OCI-LY3 (cell line): ENCODE measurements at regions not wholly inside any gene's neighbourhood (a gene's known extent, or its start where the extent isn't known, plus 50 kb on each side); places are given as distances from the start of the nearest gene placed in this dataset.

Experiments used
- H2AFZ ChIP-seq: fragments of 200-600, 300-600 bp; shearing (Covaris generic); 2 replicates; pipeline ENCODE4 v1.6.0; 2014; ENCODE audit warnings: antibody characterized with exemption, low read depth, low read length
- H3K27ac ChIP-seq: fragments of 200-600, 300-600 bp; sonication (generic); 2 replicates; pipeline ENCODE4 v1.5.1; 2014; ENCODE audit warnings: mild to moderate bottlenecking, low read length, moderate library complexity, mixed read lengths
- H3K27me3 ChIP-seq: fragments of 200-600, 300-600 bp; sonication (generic); 2 replicates; pipeline ENCODE4 v1.6.1; 2014; ENCODE audit warnings: low read depth, low read length, mixed read lengths
- H3K36me3 ChIP-seq: fragments of 200-600, 300-600 bp; sonication (generic); replicated peaks from 2 replicates; pipeline ENCODE3; 2014; ENCODE audit warnings: low read depth, low read length, mixed read lengths
- H3K4me1 ChIP-seq: fragments of 300-600, 200-600 bp; sonication (generic); 2 replicates; pipeline ENCODE4 v1.6.1; 2014; ENCODE audit warnings: low read length, mixed read lengths
- H3K4me2 ChIP-seq: fragments of 200-600, 300-600 bp; sonication (generic); 2 replicates; pipeline ENCODE4 v1.6.1; 2014; ENCODE audit warnings: low read length, mixed read lengths
- H3K4me3 ChIP-seq: fragments of 300-600, 200-600 bp; sonication (generic); 2 replicates; pipeline ENCODE4 v1.5.1; 2014; ENCODE audit warnings: antibody characterized with exemption, mild to moderate bottlenecking, low read length, moderate library complexity
- H3K79me2 ChIP-seq: fragments of 300-600, 200-600 bp; shearing (Covaris generic); 2 replicates; pipeline ENCODE4 v1.6.1; 2014; ENCODE audit warnings: mild to moderate bottlenecking, low read length, mixed read lengths
- H3K9ac ChIP-seq: fragments of 300-600, 200-600 bp; shearing (Covaris generic); 2 replicates; pipeline ENCODE4 v1.6.0; 2014; ENCODE audit warnings: mild to moderate bottlenecking, low read length, moderate library complexity
- H3K9me3 ChIP-seq: fragments of 200-600, 300-600 bp; shearing (Covaris generic); 2 replicates; pipeline ENCODE4 v1.6.1; 2014; ENCODE audit warnings: low read length, mixed read lengths; ENCODE audit not compliant: insufficient read depth
- H4K20me1 ChIP-seq: fragments of 200-600, 300-600 bp; sonication (generic); 2 replicates; pipeline ENCODE4 v1.6.1; 2016; ENCODE audit warnings: low read length, mixed read lengths; ENCODE audit not compliant: insufficient read depth
- CTCF ChIP-seq: fragments of 200-600, 300-600 bp; sonication (generic); IDR thresholded peaks from 2 replicates; pipeline ENCODE4 v1.5.1; 2014; ENCODE audit warnings: antibody characterized with exemption, low read length, low read depth
- EZH2phosphoT487 ChIP-seq: fragments of 200-600 bp; shearing (Covaris generic); IDR thresholded peaks from 2 replicates; pipeline ENCODE4 v1.6.1; 2018; ENCODE audit warnings: antibody characterized with exemption, mixed run types, low read depth

GRCh38 chr9:81776834-81777233 is 87.5 kb upstream of the TLE1 start:
- Histone ChIP-seq H3K4me2 (no peak overlapping the region), H3K36me3 (no peaks in the 10 kb centered on the region), H2AFZ (no peak overlapping the region), H3K9ac (no peak overlapping the region), H4K20me1 (no peaks in the 10 kb centered on the region), H3K4me3 (no peak overlapping the region), H3K4me1 (no peaks in the 10 kb centered on the region), H3K27ac (no peak overlapping the region), H3K9me3 (no peaks in the 10 kb centered on the region), H3K27me3 (0 out of 2 replicates have a peak, but pooled peaks cover 4% of the 10 kb centered on the region), H3K79me2 (no peaks in the 10 kb centered on the region)
- TF ChIP-seq EZH2phosphoT487 (no peak), CTCF (no peak)

- Histone ChIP-seq H3K27ac (no peak overlapping the region), H2AFZ (no peak overlapping the region), H3K27me3 (0 out of 2 replicates have a peak, but pooled peaks cover 4% of the 10 kb centered on the region), H3K4me2 (no peak overlapping the region), H3K9me3 (no peaks in the 10 kb centered on the region), H3K36me3 (no peaks in the 10 kb centered on the region), H3K4me1 (no peaks in the 10 kb centered on the region), H3K79me2 (no peaks in the 10 kb centered on the region), H3K9ac (no peak overlapping the region), H4K20me1 (no peaks in the 10 kb centered on the region), H3K4me3 (no peak overlapping the region)
- TF ChIP-seq EZH2phosphoT487 (no peak), CTCF (no peak)
Observed at GRCh38 chr9:81777482-81777881, 88.1 kb upstream of the TLE1 start.

GRCh38 chr9:81782313-81782995 is 93.1 kb upstream of the TLE1 start:
- no peaks in the 10 kb centered on the region for H4K20me1 ChIP-seq
- no peaks in the 10 kb centered on the region for H3K9me3 ChIP-seq
- H3K79me2 ChIP-seq = no peaks in the 10 kb centered on the region
- H3K9ac ChIP-seq = no peak overlapping the region
- TF ChIP-seq EZH2phosphoT487 (no peak), CTCF (no peak)
- no peak overlapping the region for H2AFZ ChIP-seq
- no peaks in the 10 kb centered on the region for H3K36me3 ChIP-seq
- no peak overlapping the region for H3K4me3 ChIP-seq
- no peak overlapping the region for H3K27ac ChIP-seq
- no peaks in the 10 kb centered on the region for H3K27me3 ChIP-seq
- no peak overlapping the region for H3K4me2 ChIP-seq
- no peaks in the 10 kb centered on the region for H3K4me1 ChIP-seq

- TF ChIP-seq EZH2phosphoT487 (no peak), CTCF (no peak)
- no peaks in the 10 kb centered on the region for H3K36me3 ChIP-seq
- H3K27ac ChIP-seq = no peak overlapping the region
Observed at GRCh38 chr9:81787747-81788632, 98.6 kb upstream of the TLE1 start.

More at GRCh38 chr9:81787747-81788632, 98.6 kb upstream of the TLE1 start:
- Histone ChIP-seq H2AFZ (no peak overlapping the region), H3K9ac (no peak overlapping the region), H3K27me3 (no peaks in the 10 kb centered on the region), H3K4me2 (no peak overlapping the region), H4K20me1 (no peaks in the 10 kb centered on the region), H3K79me2 (no peaks in the 10 kb centered on the region), H3K9me3 (no peaks in the 10 kb centered on the region), H3K4me1 (no peaks in the 10 kb centered on the region), H3K4me3 (no peak overlapping the region)
